ENCODE measurements at regions not wholly inside any gene's neighbourhood (a gene's known extent, or its start where the extent isn't known, plus 50 kb on each side); places are given as distances from the start of the nearest gene placed in this dataset.

GRCh38 chr3:147872568-147872967, 463.4 kb downstream of the ZIC1 start:
- no peak for DNase-seq

- DNase-seq: no peak
Measured at GRCh38 chr3:147875498-147875897, 466.3 kb downstream of the ZIC1 start.

GRCh38 chr3:147881933-147882332, 472.8 kb downstream of the ZIC1 start:
- no peak for DNase-seq

- DNase-seq: no peak
Measured at GRCh38 chr3:147886879-147887278, 477.7 kb downstream of the ZIC1 start.

GRCh38 chr3:147887797-147888196, 478.6 kb downstream of the ZIC1 start:
- no peak for DNase-seq

GRCh38 chr3:147890114-147890513, 480.9 kb downstream of the ZIC1 start:
- DNase-seq: no peak

- DNase-seq: no peak
Measured at GRCh38 chr3:147895509-147895908, 486.3 kb downstream of the ZIC1 start.

GRCh38 chr3:147900851-147901250, 491.7 kb downstream of the ZIC1 start:
- DNase-seq: no peak

GRCh38 chr3:147903026-147903425, 493.9 kb downstream of the ZIC1 start:
- no peak for DNase-seq

GRCh38 chr3:147904421-147904820, 495.3 kb downstream of the ZIC1 start:
- DNase-seq: no peak

- no peak for DNase-seq
Measured at GRCh38 chr3:147906285-147906684, 497.1 kb downstream of the ZIC1 start.

- no peak for DNase-seq
Measured at GRCh38 chr3:147914532-147914931, 505.4 kb downstream of the ZIC1 start.

GRCh38 chr3:147915057-147915456, 505.9 kb downstream of the ZIC1 start:
- no peak for DNase-seq

- DNase-seq: no peak
Measured at GRCh38 chr3:147919496-147919895, 510.3 kb downstream of the ZIC1 start.

GRCh38 chr3:147921051-147921450, 511.9 kb downstream of the ZIC1 start:
- DNase-seq: no peak

- no peak for DNase-seq
Measured at GRCh38 chr3:147924755-147925154, 515.6 kb downstream of the ZIC1 start.

- DNase-seq: no peak
Measured at GRCh38 chr3:147925272-147925671, 516.1 kb downstream of the ZIC1 start.

GRCh38 chr3:147930232-147930807, 521.2 kb downstream of the ZIC1 start:
- DNase-seq: no peak

- no peak for DNase-seq
Measured at GRCh38 chr3:147934451-147935180, 525.5 kb downstream of the ZIC1 start.

- DNase-seq: no peak
Measured at GRCh38 chr3:147937341-147937740, 528.2 kb downstream of the ZIC1 start.

GRCh38 chr3:147937891-147938290, 528.7 kb downstream of the ZIC1 start:
- no peak for DNase-seq

GRCh38 chr3:147939425-147939824, 530.3 kb downstream of the ZIC1 start:
- DNase-seq: no peak

- no peak for DNase-seq
Measured at GRCh38 chr3:147939839-147940238, 530.7 kb downstream of the ZIC1 start.

- no peak for DNase-seq
Measured at GRCh38 chr3:147940405-147941193, 531.4 kb downstream of the ZIC1 start.
